Activated CD8-positive, alpha-beta T cell treated with anti-CD3 and anti-CD28 coated beads, Interleukin-2, amount 10 ng/mL, durations not matched to agents 7 days and 5 days (primary cell): ENCODE measurements at regions not wholly inside any gene's neighbourhood (a gene's known extent, or its start where the extent isn't known, plus 50 kb on each side); places are given as distances from the start of the nearest gene placed in this dataset.

ENCODE experiments used
- ATAC-seq: fragments of 150-1000 bp; cut with Tn5 transposase; one replicate; pipeline ENCODE4 v1.10.0; 2021; ENCODE audit warnings: moderate library complexity
- CTCF ChIA-PET: fragments of 350-600 bp; sonication (Branson Sonifier 250); formaldehyde crosslinking; loops from one replicate; lab custom pipeline; 2021; ENCODE audit warnings: antibody characterized with exemption; lab: Charles Lee
- POLR2A ChIA-PET: fragments of 350-600 bp; sonication (Branson Sonifier 250); formaldehyde crosslinking; loops from one replicate; lab custom pipeline; 2021; ENCODE audit warnings: antibody characterized with exemption; lab: Charles Lee
- DNase-seq: peaks from one replicate; pipeline ENCODE4 v3.0.0-alpha.2; 2020
- H3K27ac Mint-ChIP-seq: one replicate; pipeline ENCODE4 v1.8.0; 2021; ENCODE audit warnings: mild to moderate bottlenecking, mixed read lengths
- H3K27me3 Mint-ChIP-seq: one replicate; pipeline ENCODE4 v1.8.0; 2021; ENCODE audit warnings: low read depth, mixed read lengths
- H3K36me3 Mint-ChIP-seq: one replicate; pipeline ENCODE4 v1.8.0; 2021; ENCODE audit warnings: low read depth, mixed read lengths
- H3K4me1 Mint-ChIP-seq: one replicate; pipeline ENCODE4 v1.8.0; 2021; ENCODE audit warnings: low read depth, mixed read lengths
- H3K4me3 Mint-ChIP-seq: one replicate; pipeline ENCODE4 v1.8.0; 2021; ENCODE audit warnings: mild to moderate bottlenecking, mixed read lengths
- H3K9me3 Mint-ChIP-seq: one replicate; pipeline ENCODE4 v1.8.0; 2022; ENCODE audit warnings: mixed read lengths; ENCODE audit not compliant: insufficient read depth

DNA sequence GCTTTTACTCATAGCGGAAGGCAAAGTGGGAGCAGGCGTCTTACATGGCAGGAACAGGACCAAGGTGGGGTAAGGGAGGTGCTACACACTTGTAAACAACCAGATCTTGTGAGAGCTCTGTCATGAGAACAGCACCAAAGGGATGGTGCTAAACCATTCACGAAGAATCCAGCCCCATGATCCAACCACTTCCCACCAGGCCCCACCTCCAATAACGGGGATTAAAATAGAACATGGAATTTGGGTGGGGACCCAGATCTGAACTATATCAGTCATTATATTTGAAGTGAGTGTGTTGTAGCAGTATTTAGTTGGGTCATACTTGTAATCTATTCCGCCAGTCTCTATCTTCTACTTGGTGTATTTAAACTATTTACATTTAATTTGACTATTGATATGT is 190.9 kb downstream of the RPLP1 start:
- Mint-ChIP-seq H3K4me3 (no peak overlapping the region), H3K27me3 (peaks cover 37% of the 10 kb centered on the region), H3K27ac (no peak overlapping the region), H3K9me3 (peaks cover 23% of the 10 kb centered on the region), H3K36me3 (peaks cover 2% of the 10 kb centered on the region), H3K4me1 (peaks cover 1% of the 10 kb centered on the region)
- POLR2A ChIA-PET: no interaction called here
- ATAC-seq (no peak), DNase-seq (peak; percentile 16)
- CTCF ChIA-PET: no interaction called here

- Mint-ChIP-seq H3K27ac (no peak overlapping the region), H3K4me3 (no peak overlapping the region), H3K27me3 (peaks cover 37% of the 10 kb centered on the region), H3K36me3 (peaks cover 2% of the 10 kb centered on the region), H3K4me1 (peaks cover 6% of the 10 kb centered on the region), H3K9me3 (peaks cover 23% of the 10 kb centered on the region)
- ChIA-PET POLR2A (no interaction called here), CTCF (no interaction called here)
- no peak for DNase-seq
- ATAC-seq: no peak
Observed at GRCh38 chr15:69643971-69644370, 191.4 kb downstream of the RPLP1 start.

GRCh38 chr15:69644876-69645275 is 192.3 kb downstream of the RPLP1 start:
- H3K27me3 Mint-ChIP-seq: peaks cover 34% of the 10 kb centered on the region
- ChIA-PET CTCF (no interaction called here), POLR2A (no interaction called here)
- H3K4me3 Mint-ChIP-seq: no peak overlapping the region
- no peak for DNase-seq
- ATAC-seq: no peak
- H3K36me3 Mint-ChIP-seq: peaks cover 2% of the 10 kb centered on the region
- H3K27ac Mint-ChIP-seq: no peak overlapping the region
- peaks cover 22% of the 10 kb centered on the region for H3K9me3 Mint-ChIP-seq
- H3K4me1 Mint-ChIP-seq: peaks cover 14% of the 10 kb centered on the region

- ChIA-PET CTCF (no interaction called here), POLR2A (no interaction called here)
- H3K27me3 Mint-ChIP-seq: peaks cover 34% of the 10 kb centered on the region
- DNase-seq (no peak), ATAC-seq (no peak)
- no peaks in the 10 kb centered on the region for H3K36me3 Mint-ChIP-seq
- peaks cover under 1% of the 10 kb centered on the region for H3K9me3 Mint-ChIP-seq
- H3K27ac Mint-ChIP-seq: no peak overlapping the region
- no peak overlapping the region for H3K4me3 Mint-ChIP-seq
- peaks cover 20% of the 10 kb centered on the region for H3K4me1 Mint-ChIP-seq
Observed at GRCh38 chr15:69647142-69647513, 194.5 kb downstream of the RPLP1 start.

DNA sequence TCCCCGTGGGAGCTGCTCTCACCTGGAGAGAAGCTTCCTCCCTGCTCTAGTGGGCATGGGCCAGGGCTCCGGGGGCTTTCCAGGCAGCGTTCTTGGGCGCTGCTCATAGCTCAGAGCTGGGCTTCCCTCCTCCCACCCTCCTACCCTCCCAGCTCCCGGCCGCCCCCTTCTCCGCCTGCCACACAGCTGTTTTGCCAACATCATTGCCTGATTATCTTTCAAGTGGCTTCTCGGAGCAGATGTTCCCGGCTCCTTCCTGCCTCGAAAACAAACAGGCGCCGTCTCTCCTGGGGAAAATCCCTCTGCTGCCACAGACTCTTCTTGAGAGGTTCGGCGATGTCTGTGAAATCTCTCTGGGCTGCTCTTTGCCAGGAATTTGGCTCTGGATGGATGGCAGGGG is 195.6 kb downstream of the RPLP1 start:
- ChIA-PET POLR2A (no interaction called here), CTCF (no interaction called here)
- Mint-ChIP-seq H3K27me3 (peaks cover 37% of the 10 kb centered on the region), H3K4me1 (peaks cover 27% of the 10 kb centered on the region), H3K4me3 (no peak overlapping the region), H3K9me3 (no peaks in the 10 kb centered on the region), H3K36me3 (peaks cover 3% of the 10 kb centered on the region), H3K27ac (no peak overlapping the region)
- ATAC-seq: no peak
- DNase-seq: no peak

GRCh38 chr15:69648775-69649735 is 196.4 kb downstream of the RPLP1 start:
- ATAC-seq: no peak

GRCh38 chr15:69652293-69652692 is 199.7 kb downstream of the RPLP1 start:
- H3K9me3 Mint-ChIP-seq: no peaks in the 10 kb centered on the region
- ChIA-PET POLR2A (no interaction called here), CTCF (interaction anchor here (1.2 kb wide), 1 partner anchor 32 kb away, joined by 4 read pairs; no protein-coding TSS in a partner anchor)
- peaks cover 6% of the 10 kb centered on the region for H3K36me3 Mint-ChIP-seq
- no peak overlapping the region for H3K4me3 Mint-ChIP-seq
- H3K27me3 Mint-ChIP-seq: peaks cover 46% of the 10 kb centered on the region
- ATAC-seq: no peak
- peaks cover 31% of the 10 kb centered on the region for H3K4me1 Mint-ChIP-seq
- no peak for DNase-seq
- H3K27ac Mint-ChIP-seq: no peak overlapping the region

More at GRCh38 chr15:69648775-69649735, 196.4 kb downstream of the RPLP1 start:
- no peak overlapping the region for H3K4me3 Mint-ChIP-seq
- POLR2A ChIA-PET: no interaction called here
- H3K9me3 Mint-ChIP-seq: no peaks in the 10 kb centered on the region
- H3K27ac Mint-ChIP-seq: no peak overlapping the region
- CTCF ChIA-PET: no interaction called here
- peaks cover 3% of the 10 kb centered on the region for H3K36me3 Mint-ChIP-seq
- no peak for DNase-seq
- H3K4me1 Mint-ChIP-seq: peaks cover 31% of the 10 kb centered on the region
- H3K27me3 Mint-ChIP-seq: peaks cover 38% of the 10 kb centered on the region

- no peak for ATAC-seq
- CTCF ChIA-PET: interaction anchor here (1.2 kb wide), 1 partner anchor 31 kb away, joined by 4 read pairs; no protein-coding TSS in a partner anchor
Observed at GRCh38 chr15:69652751-69653305, 200.2 kb downstream of the RPLP1 start.

DNA sequence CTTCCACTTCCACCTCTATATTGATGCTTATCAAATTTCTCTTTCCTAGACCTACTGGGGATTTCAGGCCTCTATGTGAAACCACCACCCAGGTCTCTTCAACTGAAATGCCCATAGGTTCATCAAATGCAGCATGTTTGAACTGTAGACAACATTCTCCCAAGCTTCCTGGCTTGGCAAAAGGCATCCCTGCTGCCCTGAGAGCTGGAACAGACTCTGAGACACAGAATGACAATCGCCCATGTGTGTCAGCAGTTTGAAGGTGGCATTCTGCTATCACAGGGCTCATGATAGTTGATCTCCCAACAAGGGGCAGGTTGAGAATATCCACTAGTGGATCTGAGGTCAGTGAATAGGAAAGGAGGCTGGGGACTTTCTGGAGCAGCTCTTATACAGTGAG is 200.7 kb downstream of the RPLP1 start:
- Mint-ChIP-seq H3K36me3 (peaks cover 6% of the 10 kb centered on the region), H3K27me3 (peaks cover 47% of the 10 kb centered on the region), H3K27ac (no peak overlapping the region), H3K4me1 (peaks cover 31% of the 10 kb centered on the region), H3K4me3 (no peak overlapping the region), H3K9me3 (no peaks in the 10 kb centered on the region)
- no peak for DNase-seq
- POLR2A ChIA-PET: interaction anchor here (1.6 kb wide), 1 partner anchor 10 kb away, joined by 6 read pairs; no protein-coding TSS in a partner anchor
- ATAC-seq: no peak
- CTCF ChIA-PET: interaction anchor here (1.2 kb wide), 1 partner anchor 31 kb away, joined by 4 read pairs; no protein-coding TSS in a partner anchor

More at GRCh38 chr15:69652751-69653305, 200.2 kb downstream of the RPLP1 start:
- POLR2A ChIA-PET: interaction anchor here (1.6 kb wide), 1 partner anchor 10 kb away, joined by 6 read pairs; no protein-coding TSS in a partner anchor
- H3K27ac Mint-ChIP-seq: no peak overlapping the region
- no peak overlapping the region for H3K4me3 Mint-ChIP-seq
- no peak for DNase-seq
- peaks cover 46% of the 10 kb centered on the region for H3K27me3 Mint-ChIP-seq
- H3K9me3 Mint-ChIP-seq: no peaks in the 10 kb centered on the region
- H3K4me1 Mint-ChIP-seq: peaks cover 31% of the 10 kb centered on the region
- peaks cover 6% of the 10 kb centered on the region for H3K36me3 Mint-ChIP-seq

- no peak overlapping the region for H3K27ac Mint-ChIP-seq
- H3K27me3 Mint-ChIP-seq: peaks cover 47% of the 10 kb centered on the region
- DNase-seq (no peak), ATAC-seq (no peak)
- POLR2A ChIA-PET: interaction anchor here (1.6 kb wide), 1 partner anchor 9 kb away, joined by 6 read pairs; no protein-coding TSS in a partner anchor
- H3K9me3 Mint-ChIP-seq: no peaks in the 10 kb centered on the region
- peaks cover 26% of the 10 kb centered on the region for H3K4me1 Mint-ChIP-seq
- no peak overlapping the region for H3K4me3 Mint-ChIP-seq
- CTCF ChIA-PET: no interaction called here
- peaks cover 6% of the 10 kb centered on the region for H3K36me3 Mint-ChIP-seq
Observed at GRCh38 chr15:69653846-69654245, 201.2 kb downstream of the RPLP1 start.

DNA sequence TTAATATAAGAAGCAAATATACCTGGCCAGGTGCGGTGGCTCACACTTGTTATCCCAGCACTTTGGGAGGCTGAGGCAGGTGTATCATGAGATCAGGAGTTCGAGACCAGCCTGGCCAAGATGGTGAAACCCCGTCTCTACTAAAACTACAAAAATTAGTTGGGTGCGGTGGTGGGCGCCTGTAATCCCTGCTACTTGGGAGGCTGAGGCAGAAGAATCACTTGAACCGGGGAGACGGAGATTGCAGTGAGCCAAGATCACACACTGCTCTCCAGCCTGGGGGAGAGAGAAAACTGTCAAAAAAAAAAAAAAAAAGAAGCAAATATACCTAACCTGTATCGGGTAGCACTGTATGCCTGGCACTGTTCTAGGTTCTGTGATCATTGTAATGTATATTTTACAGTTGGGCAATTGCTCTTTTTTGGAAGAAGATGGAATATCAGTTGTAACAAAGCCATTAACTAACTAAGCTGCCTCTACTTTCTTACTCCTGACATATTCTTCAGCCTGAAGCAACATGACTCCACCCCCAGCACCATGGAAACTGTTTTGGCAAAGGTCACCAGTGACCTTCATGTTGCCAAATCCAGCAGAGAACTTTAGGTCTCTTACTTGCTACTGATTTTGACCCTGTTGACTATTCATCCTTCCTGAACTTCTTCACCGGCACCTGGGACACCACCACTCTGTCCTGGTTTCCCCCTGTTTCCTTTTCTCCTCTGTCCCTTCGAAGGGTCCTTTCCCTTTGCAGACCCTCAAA is 203.8 kb downstream of the RPLP1 start:
- Mint-ChIP-seq H3K4me3 (no peak overlapping the region), H3K27me3 (peaks cover 34% of the 10 kb centered on the region), H3K4me1 (peaks cover 18% of the 10 kb centered on the region), H3K36me3 (peaks cover 6% of the 10 kb centered on the region), H3K27ac (no peak overlapping the region), H3K9me3 (no peaks in the 10 kb centered on the region)
- DNase-seq: no peak
- no peak for ATAC-seq
- CTCF ChIA-PET: no interaction called here
- POLR2A ChIA-PET: interaction anchor here (0.5 kb wide), 1 partner anchor 441 kb away, joined by 3 read pairs; the partner anchor contains the start of gene TLE3
